H1 (cell line): ENCODE measurements at regions not wholly inside any gene's neighbourhood (a gene's known extent, or its start where the extent isn't known, plus 50 kb on each side); places are given as distances from the start of the nearest gene placed in this dataset.

ENCODE experiments used
- CTCF ChIA-PET: fragments of 300-600 bp; sonication (Branson Sonifier 250); formaldehyde crosslinking; loops from one replicate; lab custom pipeline; 2021; ENCODE audit not compliant: partially characterized antibody; lab: Charles Lee
- POLR2A ChIA-PET: fragments of 300-600 bp; sonication (Branson Sonifier 250); formaldehyde crosslinking; loops from one replicate; lab custom pipeline; 2021; ENCODE audit warnings: inconsistent platforms; ENCODE audit not compliant: partially characterized antibody; lab: Charles Lee
- DNase-seq, 2 experiments: peaks; one replicate each; pipeline versions ENCODE4 v3.0.0 to v3.0.0-alpha.2; 2010 to 2022; ENCODE audit warnings: low spot score in 2 of 2, low read depth in 1 of 2, mixed read lengths in 1 of 2
- FAIRE-seq: peaks from 2 replicates; lab custom pipeline; 2011; peaks lifted over from hg19 to GRCh38; lab: Jason Lieb, UNC
- H2AFZ ChIP-seq: 2 replicates; pipeline ENCODE4 v1.8.1; 2012; ENCODE audit warnings: low read length, inconsistent platforms
- H2AK5ac ChIP-seq: 2 replicates; pipeline ENCODE4 v1.6.1; 2013; ENCODE audit warnings: low read depth, low read length
- H2BK120ac ChIP-seq: replicated peaks from 2 replicates; pipeline ENCODE3; 2013; ENCODE audit warnings: low read depth, low read length, inconsistent platforms
- H2BK12ac ChIP-seq: 2 replicates; pipeline ENCODE4 v1.6.1; 2013; ENCODE audit warnings: low read depth, low read length
- H2BK15ac ChIP-seq: 2 replicates; pipeline ENCODE4 v1.6.1; 2013; ENCODE audit warnings: low read length
- H2BK20ac ChIP-seq: 2 replicates; pipeline ENCODE4 v1.6.1; 2013; ENCODE audit warnings: low read length
- H2BK5ac ChIP-seq: 2 replicates; pipeline ENCODE4 v1.6.1; 2013; ENCODE audit warnings: low read depth, low read length
- H3K14ac ChIP-seq: 2 replicates; pipeline ENCODE4 v1.6.1; 2013; ENCODE audit warnings: inconsistent platforms; ENCODE audit not compliant: insufficient read length
- H3K18ac ChIP-seq: 2 replicates; pipeline ENCODE4 v1.6.1; 2013; ENCODE audit warnings: low read length; ENCODE audit errors: extremely low read depth
- H3K23ac ChIP-seq: 2 replicates; pipeline ENCODE4 v1.6.1; 2013; ENCODE audit warnings: inconsistent platforms; ENCODE audit not compliant: insufficient read length
- H3K23me2 ChIP-seq: 2 replicates; pipeline ENCODE4 v1.6.1; 2013; ENCODE audit warnings: low read depth, low read length
- H3K27ac ChIP-seq: 2 replicates; pipeline ENCODE4 v1.6.1; 2011; ENCODE audit warnings: low read depth, low read length, inconsistent platforms
- H3K27me3 ChIP-seq, 4 experiments: replicated peaks in 1 of 4; 1 replicate in 1 of 4; 2 replicates in 3 of 4; pipeline versions ENCODE4 v1.6.1 to v1.8.1; 2011 to 2013; ENCODE audit warnings: low read length in 3 of 4, mild to moderate bottlenecking in 3 of 4, inconsistent platforms in 2 of 4, mixed read lengths in 2 of 4, moderate library complexity in 1 of 4; ENCODE audit not compliant: control insufficient read depth in 3 of 4, insufficient read depth in 3 of 4; ENCODE audit errors: extremely low read depth in 1 of 4
- H3K36me3 ChIP-seq, 4 experiments: 2 replicates each; pipeline versions ENCODE4 v1.6.1 to v1.8.1; 2011 to 2013; ENCODE audit warnings: mild to moderate bottlenecking in 4 of 4, low read length in 3 of 4, moderate library complexity in 2 of 4, control low read depth in 1 of 4, inconsistent platforms in 1 of 4; ENCODE audit not compliant: insufficient read depth in 4 of 4, control insufficient read depth in 2 of 4
- H3K4ac ChIP-seq: replicated peaks from 2 replicates; pipeline ENCODE3; 2013; ENCODE audit warnings: low read length, low read depth, mixed read lengths, inconsistent platforms; ENCODE audit not compliant: insufficient read length
- H3K4me1 ChIP-seq, 4 experiments: replicated peaks in 1 of 4; 1 replicate in 1 of 4; 2 replicates in 3 of 4; pipeline versions ENCODE4 v1.6.1 to v1.8.1; 2011 to 2013; ENCODE audit warnings: low read length in 3 of 4, inconsistent platforms in 2 of 4, mixed read lengths in 1 of 4; ENCODE audit not compliant: insufficient read depth in 4 of 4, control insufficient read depth in 3 of 4
- H3K4me2 ChIP-seq, 2 experiments: 2 replicates each; pipeline versions ENCODE4 v1.6.1 to v1.8.1; 2011 to 2013; ENCODE audit warnings: low read depth in 2 of 2, low read length in 2 of 2, control low read depth in 1 of 2, inconsistent platforms in 1 of 2, mild to moderate bottlenecking in 1 of 2; ENCODE audit not compliant: insufficient read depth in 1 of 2
- H3K4me3 ChIP-seq, 4 experiments: fragments of 200-600, 300-600 bp in 1 of 4; sonication (generic), shearing (Covaris generic), sonication (Bioruptor Twin) in 1 of 4; 2 replicates each; pipeline versions ENCODE4 v1.5.1 to v1.8.1; 2011 to 2016; ENCODE audit warnings: low read length in 4 of 4, low read depth in 3 of 4, control low read depth in 2 of 4, inconsistent platforms in 2 of 4, mild to moderate bottlenecking in 2 of 4, mixed read lengths in 1 of 4, moderate library complexity in 1 of 4; ENCODE audit not compliant: insufficient read depth in 2 of 4; ENCODE audit errors: extremely low read depth in 1 of 4
- H3K56ac ChIP-seq: replicated peaks from 2 replicates; pipeline ENCODE3; 2013; ENCODE audit warnings: low read depth, mild to moderate bottlenecking, mixed read lengths, low read length, inconsistent platforms; ENCODE audit not compliant: insufficient read length
- H3K79me1 ChIP-seq: 2 replicates; pipeline ENCODE4 v1.6.1; 2013; ENCODE audit warnings: low read depth, low read length, control low read depth
- H3K79me2 ChIP-seq, 2 experiments: 2 replicates each; pipeline versions ENCODE4 v1.6.1 to v1.8.1; 2012 to 2013; ENCODE audit warnings: low read length in 2 of 2, mild to moderate bottlenecking in 2 of 2, inconsistent platforms in 1 of 2; ENCODE audit not compliant: insufficient read depth in 2 of 2, control insufficient read depth in 1 of 2
- H3K9ac ChIP-seq, 4 experiments: replicated peaks in 1 of 4; 1 replicate in 1 of 4; 2 replicates in 3 of 4; pipeline versions ENCODE4 v1.6.1 to v1.8.1; 2011 to 2013; ENCODE audit warnings: low read depth in 3 of 4, low read length in 3 of 4, control low read depth in 2 of 4, mild to moderate bottlenecking in 2 of 4, moderate library complexity in 2 of 4, inconsistent platforms in 1 of 4; ENCODE audit errors: extremely low read depth in 1 of 4
- H3K9me3 ChIP-seq, 2 experiments: 2 replicates each; pipeline versions ENCODE4 v1.6.1 to v1.8.1; 2012 to 2013; ENCODE audit warnings: mild to moderate bottlenecking in 2 of 2, moderate library complexity in 2 of 2, control low read depth in 1 of 2, inconsistent platforms in 1 of 2, low read depth in 1 of 2, low read length in 1 of 2, mixed read lengths in 1 of 2; ENCODE audit not compliant: insufficient read depth in 2 of 2
- H4K20me1 ChIP-seq, 2 experiments: replicated peaks in 1 of 2; 2 replicates each; pipeline versions ENCODE3 to v1.8.1; 2011 to 2013; ENCODE audit warnings: inconsistent platforms in 2 of 2, low read length in 2 of 2, mild to moderate bottlenecking in 1 of 2; ENCODE audit not compliant: insufficient read depth in 2 of 2, control insufficient read depth in 1 of 2
- H4K5ac ChIP-seq: 2 replicates; pipeline ENCODE4 v1.6.1; 2013; ENCODE audit warnings: low read length, low read depth, mixed read lengths, inconsistent platforms; ENCODE audit not compliant: insufficient read length
- H4K8ac ChIP-seq: 2 replicates; pipeline ENCODE4 v1.8.0; 2013; ENCODE audit warnings: mild to moderate bottlenecking, moderate library complexity, low read length, inconsistent platforms; ENCODE audit not compliant: insufficient read depth; ENCODE audit errors: extremely low read depth
- H4K91ac ChIP-seq: replicated peaks from 2 replicates; pipeline ENCODE3; 2013; ENCODE audit warnings: low read length, mixed read lengths, inconsistent platforms; ENCODE audit not compliant: insufficient read length
- CHD2 ChIP-seq: IDR thresholded peaks from 2 replicates; pipeline ENCODE4 v1.6.1; 2012; ENCODE audit warnings: low read length, improper control_type of control experiment
- POLR2AphosphoS5 ChIP-seq: IDR thresholded peaks from 2 replicates; pipeline ENCODE4 v1.6.1; 2011; ENCODE audit warnings: low read depth, low read length
- WGBS, 2 experiments: shearing (Covaris generic) in 1 of 2; methylation state at CpG; one replicate each; pipeline versions ENCODE4 v1.1.6 to v1.1.7; 2013 to 2015; ENCODE audit warnings: low lambda C conversion rate in 2 of 2, mixed read lengths in 2 of 2, inconsistent platforms in 1 of 2, low coverage in 1 of 2, missing lambda C conversion rate in 1 of 2; ENCODE audit not compliant: insufficient replicate concordance in 2 of 2, insufficient coverage in 1 of 2, insufficient read length in 1 of 2; ENCODE audit errors: extremely low coverage in 1 of 2, missing lambda C conversion rate in 1 of 2; 5-methylcytosine and 5-hydroxymethylcytosine counted together

DNA sequence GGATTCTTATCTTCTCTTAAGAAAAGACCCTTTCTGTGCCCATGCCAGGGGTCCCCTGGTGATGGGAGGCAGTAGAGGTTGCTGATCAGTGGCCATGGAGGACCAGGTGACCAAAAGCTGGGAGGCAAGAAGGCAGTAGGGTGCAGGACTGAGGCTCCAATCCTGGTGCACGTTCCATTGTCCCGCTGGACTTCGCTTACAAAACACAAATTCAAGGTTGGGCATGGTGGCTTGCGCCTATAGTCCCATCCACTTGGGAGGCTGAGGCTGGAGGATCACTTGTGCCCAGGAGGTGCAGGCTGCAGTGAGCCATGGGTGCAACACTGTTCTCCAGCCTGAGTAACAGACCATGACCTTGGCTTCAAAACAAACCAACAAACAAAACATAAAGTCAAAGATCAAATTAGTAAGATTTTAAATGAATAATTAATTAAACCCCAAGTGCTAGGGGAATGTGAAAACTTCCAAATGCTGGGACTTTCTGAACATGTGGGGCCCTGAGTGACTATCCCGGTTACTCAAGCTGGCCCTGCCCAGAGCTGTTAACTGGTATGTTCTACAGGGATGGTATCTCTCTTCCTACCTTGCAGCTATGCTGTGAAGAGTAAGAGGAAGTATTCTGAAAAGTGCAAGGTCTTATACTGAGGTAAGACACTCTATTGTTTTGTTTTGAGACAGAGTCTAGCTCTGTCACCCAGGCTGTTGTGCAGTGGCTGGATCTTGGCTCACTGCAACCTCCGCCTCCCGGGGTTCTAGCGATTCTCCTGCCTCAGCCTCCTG lies 97.6 kb downstream of the LYZL2 start:
- Histone ChIP-seq H2BK5ac (0 out of 2 replicates have a peak overlapping the region, but pooled peaks have one; percentile 44), H3K36me3 (no peaks in the 10 kb centered on the region), H3K4me3 (no peak overlapping the region), H3K27ac (no peak overlapping the region), H3K56ac (no peak overlapping the region), H4K5ac (no peak overlapping the region), H4K91ac (no peak overlapping the region), H3K23me2 (no peaks in the 10 kb centered on the region)
- 97% methylated on average over 8 of the region's 8 CpGs; no CpG with 5 or more reads in 1 of the 2 experiments for WGBS, 2 experiments
- TF ChIP-seq POLR2AphosphoS5 (no peak), CHD2 (no peak)
- TF ChIP-seq, all 59 proteins: peak for 0
- Histone ChIP-seq H3K4me2 (no peak overlapping the region), H4K8ac (no peak overlapping the region), H3K79me1 (no peaks in the 10 kb centered on the region), H2BK15ac (no peak overlapping the region; the same call in 1 of the 2 replicates), H2BK120ac (no peak overlapping the region), H2AFZ (no peak overlapping the region), H3K14ac (no peak overlapping the region), H3K4me1 (peaks cover 0 to 9% (median 2%) of the 10 kb centered on the region in 4 experiments; a peak in 5 of 7 replicates), H2BK12ac (peak overlapping the region; percentile 80; the same call in 1 of the 2 replicates), H3K27me3 (no peaks in the 10 kb centered on the region), H3K23ac (no peak overlapping the region), H3K9ac (no peak overlapping the region), H3K79me2 (no peaks in the 10 kb centered on the region), H4K20me1 (no peaks in the 10 kb centered on the region), H2BK20ac (no peak overlapping the region), H3K9me3 (no peaks in the 10 kb centered on the region), H2AK5ac (no peak overlapping the region), H3K18ac (no peak overlapping the region; the same call in 1 of the 2 replicates), H3K4ac (no peak overlapping the region)
- FAIRE-seq (no peak), DNase-seq (no peak)
- POLR2A ChIA-PET = no interaction called here
- CTCF ChIA-PET = interaction anchor here (0.5 to 2.8 kb wide), 10 partner anchors 9 to 172 kb away, joined by 3 to 23 read pairs (median 6); no protein-coding TSS in a partner anchor
